Esophagus muscularis mucosa (tissue), 4 donors: ENCODE measurements at regions not wholly inside any gene's neighbourhood (a gene's known extent, or its start where the extent isn't known, plus 50 kb on each side); places are given as distances from the start of the nearest gene placed in this dataset.

Experiments
- DNase-seq: peaks from one replicate; pipeline ENCODE4 v3.0.0-alpha.2; 2017; ENCODE audit errors: extremely low spot score
- H3K27ac ChIP-seq, 4 donors: fragments of 200-600 bp; sonication (generic); replicated peaks in 1 of 4; 1 replicate in 3 of 4; 2 replicates in 1 of 4; pipeline ENCODE4 v1.5.1; 2016 to 2019; ENCODE audit warnings: mild to moderate bottlenecking in 1 of 4
- H3K27me3 ChIP-seq, 4 donors: fragments of 200-600 bp; sonication (generic); one replicate each; pipeline versions ENCODE4 v1.5.1 to v1.6.0; 2016 to 2019
- H3K36me3 ChIP-seq, 4 donors: fragments of 200-600 bp; sonication (generic); one replicate each; pipeline ENCODE4 v1.5.1; 2016 to 2019
- H3K4me1 ChIP-seq, 4 donors: fragments of 200-600 bp; sonication (generic); one replicate each; pipeline ENCODE4 v1.5.1; 2016 to 2019
- H3K4me3 ChIP-seq, 4 donors: fragments of 200-600 bp; sonication (generic); 1 replicate in 2 of 4; 2 replicates in 2 of 4; pipeline ENCODE4 v1.5.1; 2016 to 2019; ENCODE audit warnings: mild to moderate bottlenecking in 4 of 4, moderate library complexity in 1 of 4
- H3K9me3 ChIP-seq, 4 donors: fragments of 200-600 bp; sonication (generic); 1 replicate in 3 of 4; 2 replicates in 1 of 4; pipeline ENCODE4 v1.5.1; 2016 to 2019
- CTCF ChIP-seq, 3 experiments: fragments of 200-600 bp in 2 of 3; fragments of 450-650 bp in 1 of 3; sonication (generic) in 2 of 3; IDR thresholded peaks; one replicate each; pipeline ENCODE4 v1.5.1; 2017 to 2019; ENCODE audit warnings: antibody characterized with exemption in 3 of 3, mild to moderate bottlenecking in 2 of 3, moderate library complexity in 1 of 3
- EP300 ChIP-seq: sonication (generic); formaldehyde crosslinking; IDR thresholded peaks from one replicate; pipeline ENCODE4 v1.6.1; 2017; ENCODE audit warnings: antibody characterized with exemption
- POLR2A ChIP-seq: fragments of 450-650 bp; IDR thresholded peaks from one replicate; pipeline ENCODE4 v1.6.1; 2017; ENCODE audit warnings: antibody characterized with exemption, moderate library complexity, mild to moderate bottlenecking, low read depth
- POLR2AphosphoS5 ChIP-seq, 2 donors: sonication (generic); formaldehyde crosslinking; IDR thresholded peaks; one replicate each; pipeline ENCODE4 v1.6.1; 2017; ENCODE audit warnings: antibody characterized with exemption in 2 of 2
- WGBS: methylation state at CpG from one replicate; pipeline ENCODE4 v1.1.5; 2018; 5-methylcytosine and 5-hydroxymethylcytosine counted together
- intact Hi-C: fragments of 100-400 bp; cut with DNase I; formaldehyde crosslinking; loops from one replicate; pipeline ENCODE4 v1.15.1; 2023

DNA sequence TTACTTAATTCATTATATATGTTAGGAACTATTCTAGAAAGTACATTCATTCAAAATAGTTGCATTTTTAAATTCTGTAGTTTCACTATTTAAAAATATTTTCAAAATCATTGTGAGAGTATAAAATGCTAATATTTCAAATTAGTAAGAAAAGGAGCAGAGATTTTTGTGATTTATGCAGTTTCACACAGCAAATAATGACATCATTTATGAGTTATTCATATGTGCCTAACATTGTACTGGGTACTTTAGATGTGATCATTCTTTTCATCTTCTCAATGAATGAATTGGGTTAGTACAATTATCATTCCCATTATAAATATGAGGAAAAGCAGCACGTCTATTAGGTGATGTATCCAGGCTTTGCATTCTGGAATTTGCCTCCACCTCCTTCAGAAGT lies 1451.0 kb upstream of the IGFBP7 start:
- 46% methylated on average over 1 of the region's 1 CpG for WGBS

GRCh38 chr4:58560736-58561135 lies 1450.6 kb upstream of the IGFBP7 start:
- Histone ChIP-seq H3K27ac (no peak overlapping the region), H3K4me3 (no peak overlapping the region), H3K9me3 (no peaks in the 10 kb centered on the region), H3K27me3 (no peaks in the 10 kb centered on the region), H3K36me3 (no peaks in the 10 kb centered on the region), H3K4me1 (no peaks in the 10 kb centered on the region)
- intact Hi-C loops: no loop called here
- DNase-seq: no peak
- WGBS: 76% methylated on average over 1 of the region's 1 CpG
- no peak for TF ChIP-seq POLR2A
- TF ChIP-seq POLR2AphosphoS5 (IDR thresholded peaks at IDR 0.05): no peak
- no peak for TF ChIP-seq EP300
- no peak for TF ChIP-seq CTCF (IDR thresholded peaks at IDR 0.05)

More for the DNA sequence above, 1451.0 kb upstream of the IGFBP7 start:
- Histone ChIP-seq H3K27ac (no peak overlapping the region), H3K36me3 (no peaks in the 10 kb centered on the region), H3K4me3 (no peak overlapping the region), H3K4me1 (no peaks in the 10 kb centered on the region), H3K27me3 (no peaks in the 10 kb centered on the region), H3K9me3 (no peaks in the 10 kb centered on the region)
- TF ChIP-seq POLR2AphosphoS5 (IDR thresholded peaks at IDR 0.05) (no peak), CTCF (IDR thresholded peaks at IDR 0.05) (no peak), EP300 (no peak), POLR2A (no peak)
- no peak for DNase-seq
- intact Hi-C loops: no loop called here

- H3K36me3 ChIP-seq: no peaks in the 10 kb centered on the region
- TF ChIP-seq EP300: no peak
- intact Hi-C loops: no loop called here
- no peaks in the 10 kb centered on the region for H3K27me3 ChIP-seq
- no peak overlapping the region for H3K4me3 ChIP-seq
- WGBS: 57% methylated on average over 2 of the region's 2 CpGs
- H3K27ac ChIP-seq: no peak overlapping the region
- no peaks in the 10 kb centered on the region for H3K4me1 ChIP-seq
- no peak for DNase-seq
- no peaks in the 10 kb centered on the region for H3K9me3 ChIP-seq
Observed at GRCh38 chr4:58553679-58554078, 1443.5 kb upstream of the IGFBP7 start.

DNA sequence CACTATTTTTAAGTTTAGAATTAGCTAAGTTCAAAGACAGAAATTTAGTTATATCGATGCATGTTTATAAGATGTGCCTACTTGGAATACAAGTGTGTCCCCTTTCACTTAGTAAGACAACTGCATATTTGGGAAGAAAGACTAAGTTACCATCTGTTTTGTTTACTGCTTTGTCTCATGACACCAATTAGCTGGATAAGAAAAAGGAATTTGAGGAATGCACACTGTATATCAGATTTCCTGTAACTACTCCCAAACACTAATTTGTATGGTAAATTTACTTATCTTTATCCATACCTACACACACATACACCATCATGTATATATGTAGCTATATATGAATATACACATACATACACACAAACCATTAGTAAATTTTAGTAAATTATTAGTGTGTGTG lies 1442.8 kb upstream of the IGFBP7 start:
- 86% methylated on average over 1 of the region's 1 CpG for WGBS
- intact Hi-C loops: no loop called here
- no peak overlapping the region for H3K4me3 ChIP-seq

GRCh38 chr4:58551676-58552075 lies 1441.5 kb upstream of the IGFBP7 start:
- H3K4me1 ChIP-seq: no peaks in the 10 kb centered on the region
- H3K36me3 ChIP-seq: no peaks in the 10 kb centered on the region
- intact Hi-C loops: no loop called here
- no peak for DNase-seq
- no peak overlapping the region for H3K4me3 ChIP-seq
- H3K9me3 ChIP-seq: no peaks in the 10 kb centered on the region
- TF ChIP-seq EP300 (no peak), POLR2AphosphoS5 (IDR thresholded peaks at IDR 0.05) (no peak), CTCF (IDR thresholded peaks at IDR 0.05) (no peak), POLR2A (no peak)
- no peaks in the 10 kb centered on the region for H3K27me3 ChIP-seq
- no peak overlapping the region for H3K27ac ChIP-seq

More for the DNA sequence above, 1442.8 kb upstream of the IGFBP7 start:
- Histone ChIP-seq H3K9me3 (no peaks in the 10 kb centered on the region), H3K4me1 (no peaks in the 10 kb centered on the region), H3K27me3 (no peaks in the 10 kb centered on the region), H3K36me3 (no peaks in the 10 kb centered on the region), H3K27ac (no peak overlapping the region)
- TF ChIP-seq CTCF (IDR thresholded peaks at IDR 0.05) (no peak), POLR2AphosphoS5 (IDR thresholded peaks at IDR 0.05) (no peak), POLR2A (no peak), EP300 (no peak)
- DNase-seq: no peak
